Fibroblast of skin of scalp (primary cell): ENCODE measurements at regions not wholly inside any gene's neighbourhood (a gene's known extent, or its start where the extent isn't known, plus 50 kb on each side); places are given as distances from the start of the nearest gene placed in this dataset.
"Not testable (repeated sequence)": the region's sequence is repeated elsewhere in the genome, so short reads cannot be mapped to it uniquely, and the experiment has no call there.

Experiments used
- DNase-seq: peaks from one replicate; pipeline ENCODE4 v3.0.0-alpha.2; 2013

GRCh38 chr5:136924490-136924889, 559.1 kb upstream of the TRPC7 start:
- DNase-seq, result no peak

GRCh38 chr5:136910625-136911024, 545.3 kb upstream of the TRPC7 start:
- DNase-seq, result no peak

- DNase-seq, result no peak
Measured at GRCh38 chr5:136909906-136910305, 544.6 kb upstream of the TRPC7 start.

GRCh38 chr5:136907371-136907770, 542.0 kb upstream of the TRPC7 start:
- no peak for DNase-seq

GRCh38 chr5:136906545-136906944, 541.2 kb upstream of the TRPC7 start:
- no peak for DNase-seq

- no peak for DNase-seq
Measured at GRCh38 chr5:136905571-136905970, 540.2 kb upstream of the TRPC7 start.

- DNase-seq, result no peak
Measured at GRCh38 chr5:136894070-136894469, 528.7 kb upstream of the TRPC7 start.

GRCh38 chr5:136892000-136892399, 526.7 kb upstream of the TRPC7 start:
- DNase-seq, result no peak

GRCh38 chr5:136891175-136891972, 526.0 kb upstream of the TRPC7 start:
- no peak for DNase-seq

GRCh38 chr5:136890431-136891148, 525.2 kb upstream of the TRPC7 start:
- DNase-seq, result no peak

GRCh38 chr5:136886608-136887007, 521.3 kb upstream of the TRPC7 start:
- no peak for DNase-seq

- DNase-seq, result no peak
Measured at GRCh38 chr5:136864960-136865359, 499.6 kb upstream of the TRPC7 start.

GRCh38 chr5:136856648-136857047, 491.3 kb upstream of the TRPC7 start:
- no peak for DNase-seq

GRCh38 chr5:136853971-136854370, 488.6 kb upstream of the TRPC7 start:
- DNase-seq, result no peak

- DNase-seq, result no peak
Measured at GRCh38 chr5:136840601-136841000, 475.3 kb upstream of the TRPC7 start.

- DNase-seq, result no peak
Measured at GRCh38 chr5:136836093-136836492, 470.7 kb upstream of the TRPC7 start.

GRCh38 chr5:136820848-136821247, 455.5 kb upstream of the TRPC7 start:
- no peak for DNase-seq

GRCh38 chr5:136819526-136820302, 454.4 kb upstream of the TRPC7 start:
- no peak for DNase-seq

- no peak for DNase-seq
Measured at GRCh38 chr5:136816327-136816726, 451.0 kb upstream of the TRPC7 start.

- DNase-seq, result peak; percentile 84
Measured at GRCh38 chr5:136814619-136815378, 449.5 kb upstream of the TRPC7 start.

- not testable (repeated sequence) for DNase-seq
Measured at GRCh38 chr5:136812270-136812669, 446.9 kb upstream of the TRPC7 start.

GRCh38 chr5:136811551-136811950, 446.2 kb upstream of the TRPC7 start:
- peak; percentile 90 for DNase-seq

- DNase-seq, result peak; percentile 23
Measured at GRCh38 chr5:136811086-136811485, 445.7 kb upstream of the TRPC7 start.
